ENCODE measurements at regions not wholly inside any gene's neighbourhood (a gene's known extent, or its start where the extent isn't known, plus 50 kb on each side); places are given as distances from the start of the nearest gene placed in this dataset.

DNA sequence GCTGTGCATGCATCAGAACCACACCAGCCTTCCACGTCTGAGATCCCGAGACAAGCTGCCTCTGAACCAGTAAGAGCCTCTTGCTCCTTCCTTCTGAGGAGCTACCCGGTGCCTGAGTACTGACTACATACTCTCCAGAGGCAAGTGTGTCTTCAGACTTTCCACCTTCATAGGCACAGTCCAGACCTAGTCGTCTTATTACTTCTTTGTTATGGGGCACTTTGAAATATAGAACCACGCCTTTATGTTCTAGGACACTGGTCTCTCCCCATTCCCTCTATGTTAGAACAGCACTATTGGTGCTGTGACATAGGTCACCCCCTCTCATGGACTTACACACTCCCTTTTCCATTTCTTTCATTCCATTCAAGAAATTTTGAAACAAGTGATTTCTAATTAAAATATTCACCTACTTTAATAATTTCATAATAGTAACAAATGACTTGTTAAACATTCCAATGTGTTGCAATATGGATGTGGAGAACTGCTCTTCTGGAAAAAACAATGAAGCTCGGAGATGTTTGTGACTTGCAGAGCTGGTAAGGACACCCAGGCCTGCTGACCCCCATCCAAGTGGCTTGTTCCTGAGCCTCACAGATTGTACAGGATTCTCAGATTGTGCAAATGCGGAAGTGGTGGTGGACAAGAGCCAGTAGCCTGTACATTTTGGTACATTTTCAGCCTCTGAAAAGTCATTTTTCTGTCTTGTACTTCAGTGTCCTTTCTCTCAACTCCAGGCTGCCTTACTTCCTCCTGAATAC, 76.1 kb upstream of the SIPA1L2 start:
- Histone ChIP-seq H3K23me2 (ENCODE audit: low read depth, low read length) (no peaks in the 10 kb centered on the region), H3K36me3 (ENCODE audit: control insufficient read depth in 2 of 4, insufficient read depth in 4 of 4, low read length in 3 of 4) (no peaks in the 10 kb centered on the region), H3K79me1 (ENCODE audit: low read depth, low read length) (no peaks in the 10 kb centered on the region), H2BK12ac (ENCODE audit: low read depth, low read length) (no peak overlapping the region), H3K27ac (ENCODE audit: low read depth, low read length) (no peak overlapping the region), H3K56ac (replicated peaks; ENCODE audit: insufficient read length, low read depth, low read length) (no peak overlapping the region), H3K4me3 (ENCODE audit: extremely low read depth in 1 of 4, insufficient read depth in 2 of 4, low read depth in 3 of 4, low read length in 4 of 4) (no peak overlapping the region), H2BK15ac (ENCODE audit: low read length) (no peak overlapping the region), H3K4me2 (ENCODE audit: insufficient read depth in 1 of 2, low read depth in 2 of 2, low read length in 2 of 2) (no peak overlapping the region), H2AK5ac (ENCODE audit: low read depth, low read length) (no peak overlapping the region), H2AFZ (ENCODE audit: low read length) (no peak overlapping the region), H3K27me3 (replicated peaks in 1 of 4; ENCODE audit: control insufficient read depth in 3 of 4, extremely low read depth in 1 of 4, insufficient read depth in 3 of 4, low read length in 3 of 4) (no peaks in the 10 kb centered on the region), H4K8ac (ENCODE audit: extremely low read depth, insufficient read depth, low read length) (no peak overlapping the region), H4K91ac (replicated peaks; ENCODE audit: insufficient read length, low read length) (no peak overlapping the region), H3K23ac (ENCODE audit: insufficient read length) (no peak overlapping the region), H2BK20ac (ENCODE audit: low read length) (peak overlapping the region; percentile 43; the same call in 1 of the 2 replicates), H3K4ac (replicated peaks; ENCODE audit: insufficient read length, low read depth, low read length) (no peak overlapping the region), H4K5ac (ENCODE audit: insufficient read length, low read depth, low read length) (no peak overlapping the region), H3K9ac (replicated peaks in 1 of 4; ENCODE audit: extremely low read depth in 1 of 4, low read depth in 3 of 4, low read length in 3 of 4) (no peak overlapping the region), H3K79me2 (ENCODE audit: control insufficient read depth in 1 of 2, insufficient read depth in 2 of 2, low read length in 2 of 2) (no peaks in the 10 kb centered on the region), H3K14ac (ENCODE audit: insufficient read length) (no peak overlapping the region), H2BK120ac (replicated peaks; ENCODE audit: low read depth, low read length) (no peak overlapping the region), H2BK5ac (ENCODE audit: low read depth, low read length) (no peak overlapping the region), H3K9me3 (ENCODE audit: insufficient read depth in 2 of 2, low read depth in 1 of 2, low read length in 1 of 2) (no peaks in the 10 kb centered on the region), H3K18ac (ENCODE audit: extremely low read depth, low read length) (no peak overlapping the region), H4K20me1 (replicated peaks in 1 of 2; ENCODE audit: control insufficient read depth in 1 of 2, insufficient read depth in 2 of 2, low read length in 2 of 2) (no peaks in the 10 kb centered on the region), H3K4me1 (replicated peaks in 1 of 4; ENCODE audit: control insufficient read depth in 3 of 4, insufficient read depth in 4 of 4, low read length in 3 of 4) (no peaks in the 10 kb centered on the region)
- FAIRE-seq = no peak
- CTCF ChIA-PET (ENCODE audit: partially characterized antibody) = no interaction called here
- DNase-seq (ENCODE audit: low read depth in 1 of 2, low spot score in 2 of 2) = no peak
- POLR2A ChIA-PET (ENCODE audit: partially characterized antibody) = no interaction called here
- TF ChIP-seq SP1 (IDR thresholded peaks at IDR 0.05; ENCODE audit: low read depth, low read length) (no peak), NRF1 (IDR thresholded peaks at IDR 0.05; ENCODE audit: low read depth, low read length) (no peak), SIN3A (conservative IDR thresholded peaks at IDR 0.05 in 1 of 2, IDR thresholded peaks at IDR 0.05 in 1 of 2; ENCODE audit: low read depth in 1 of 2, low read length in 2 of 2) (no peak), RBBP5 (IDR thresholded peaks at IDR 0.05; ENCODE audit: borderline replicate concordance, low read depth, low read length) (no peak), GTF2F1 (IDR thresholded peaks at IDR 0.05; ENCODE audit: borderline replicate concordance, low read depth, low read length) (no peak), HDAC6 (IDR thresholded peaks at IDR 0.05; ENCODE audit: low read depth, low read length) (no peak), SIX5 (IDR thresholded peaks at IDR 0.05; ENCODE audit: low read depth, low read length) (no peak), MAFK (IDR thresholded peaks at IDR 0.05; ENCODE audit: low read depth, low read length) (no peak), KDM1A (IDR thresholded peaks at IDR 0.05; ENCODE audit: borderline replicate concordance, low read length) (no peak)
- TF ChIP-seq, protein P1, sequence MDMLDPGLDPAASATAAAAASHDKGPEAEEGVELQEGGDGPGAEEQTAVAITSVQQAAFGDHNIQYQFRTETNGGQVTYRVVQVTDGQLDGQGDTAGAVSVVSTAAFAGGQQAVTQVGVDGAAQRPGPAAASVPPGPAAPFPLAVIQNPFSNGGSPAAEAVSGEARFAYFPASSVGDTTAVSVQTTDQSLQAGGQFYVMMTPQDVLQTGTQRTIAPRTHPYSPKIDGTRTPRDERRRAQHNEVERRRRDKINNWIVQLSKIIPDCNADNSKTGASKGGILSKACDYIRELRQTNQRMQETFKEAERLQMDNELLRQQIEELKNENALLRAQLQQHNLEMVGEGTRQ (IDR thresholded peaks at IDR 0.05; ENCODE audit: low read length) = no peak
- WGBS, 2 experiments (ENCODE audit: extremely low coverage in 1 of 2, insufficient coverage in 1 of 2, insufficient read length in 1 of 2, insufficient replicate concordance in 2 of 2, low coverage in 1 of 2, low lambda C conversion rate in 2 of 2, missing lambda C conversion rate in 1 of 2) = 86% methylated on average over 7 of the region's 7 CpGs; no CpG with 5 or more reads in 1 of the 2 experiments

Data from H1 (cell line).